Activated CD4-positive, alpha-beta memory T cell treated with anti-CD3 and anti-CD28 coated beads, Interleukin-2, amount 10 ng/mL, durations not matched to agents 7 days and 5 days (primary cell): ENCODE measurements at regions not wholly inside any gene's neighbourhood (a gene's known extent, or its start where the extent isn't known, plus 50 kb on each side); places are given as distances from the start of the nearest gene placed in this dataset.

Experiments
- CTCF ChIA-PET: fragments of 350-600 bp; sonication (Branson Sonifier 250); formaldehyde crosslinking; loops from one replicate; lab custom pipeline; 2021; ENCODE audit warnings: antibody characterized with exemption, inconsistent platforms; lab: Charles Lee
- POLR2A ChIA-PET: fragments of 350-600 bp; sonication (Branson Sonifier 250); formaldehyde crosslinking; loops from one replicate; lab custom pipeline; 2021; ENCODE audit warnings: antibody characterized with exemption; lab: Charles Lee
- DNase-seq: peaks from one replicate; pipeline ENCODE4 v3.0.0-alpha.2; 2020
- H3K27ac Mint-ChIP-seq: one replicate; pipeline ENCODE4 v1.8.0; 2021; ENCODE audit warnings: mild to moderate bottlenecking, mixed read lengths
- H3K27me3 Mint-ChIP-seq: one replicate; pipeline ENCODE4 v1.8.0; 2021; ENCODE audit warnings: mixed read lengths
- H3K36me3 Mint-ChIP-seq: one replicate; pipeline ENCODE4 v1.8.0; 2021; ENCODE audit warnings: low read depth, mixed read lengths
- H3K4me1 Mint-ChIP-seq: one replicate; pipeline ENCODE4 v1.8.0; 2021; ENCODE audit warnings: mixed read lengths
- H3K4me3 Mint-ChIP-seq: one replicate; pipeline ENCODE4 v1.8.0; 2021; ENCODE audit warnings: mild to moderate bottlenecking, mixed read lengths
- H3K9me3 Mint-ChIP-seq: one replicate; pipeline ENCODE4 v1.8.0; 2021; ENCODE audit warnings: mixed read lengths

DNA sequence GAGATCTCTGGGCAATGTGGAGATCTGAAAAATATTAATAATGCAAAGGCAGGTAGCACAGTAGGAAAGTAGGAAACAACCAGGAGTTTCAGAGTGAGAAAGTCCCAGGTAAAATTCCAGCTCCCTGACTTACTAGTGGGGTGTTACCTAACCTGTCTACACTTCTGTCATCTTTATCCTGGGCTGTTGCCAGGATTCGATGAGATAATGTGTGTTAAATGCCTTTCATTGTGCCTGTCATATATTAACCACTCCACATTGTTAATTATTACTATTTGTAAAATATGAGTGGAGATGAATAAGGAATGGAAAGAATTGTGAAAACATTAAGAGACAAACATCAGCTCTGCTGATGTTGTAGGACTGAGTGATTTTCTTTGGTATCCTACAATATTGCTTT is 50.0 kb upstream of the FRMD4A start:
- CTCF ChIA-PET = no interaction called here

More for the DNA sequence above, 50.0 kb upstream of the FRMD4A start:
- H3K27me3 Mint-ChIP-seq = peaks cover 50% of the 10 kb centered on the region
- H3K4me3 Mint-ChIP-seq = no peak overlapping the region
- no peaks in the 10 kb centered on the region for H3K9me3 Mint-ChIP-seq
- no peaks in the 10 kb centered on the region for H3K36me3 Mint-ChIP-seq
- POLR2A ChIA-PET = no interaction called here
- H3K27ac Mint-ChIP-seq = no peak overlapping the region
- H3K4me1 Mint-ChIP-seq = peaks cover 2% of the 10 kb centered on the region
- no peak for DNase-seq
